ENCODE measurements at regions not wholly inside any gene's neighbourhood (a gene's known extent, or its start where the extent isn't known, plus 50 kb on each side); places are given as distances from the start of the nearest gene placed in this dataset.
A peak's percentile ranks its signal among the peaks of the same experiment; 100 is the strongest.

GRCh38 chrX:118167361-118167760 is 50.8 kb upstream of the KLHL13 start:
- DNase-seq, result no peak

GRCh38 chrX:118171356-118171755 is 54.7 kb upstream of the KLHL13 start:
- DNase-seq, result no peak

- DNase-seq, result no peak
Measured at GRCh38 chrX:118174516-118175098, 58.0 kb upstream of the KLHL13 start.

GRCh38 chrX:118177708-118178107 is 61.1 kb upstream of the KLHL13 start:
- DNase-seq, result no peak

GRCh38 chrX:118178450-118178849 is 61.8 kb upstream of the KLHL13 start:
- no peak for DNase-seq

- DNase-seq, result no peak
Measured at GRCh38 chrX:118179161-118179560, 62.6 kb upstream of the KLHL13 start.

- DNase-seq, result no peak
Measured at GRCh38 chrX:118179718-118180117, 63.1 kb upstream of the KLHL13 start.

GRCh38 chrX:118181030-118181429 is 64.4 kb upstream of the KLHL13 start:
- DNase-seq, result no peak

GRCh38 chrX:118182025-118182424 is 65.4 kb upstream of the KLHL13 start:
- DNase-seq, result no peak

- no peak for DNase-seq
Measured at GRCh38 chrX:118182681-118183080, 66.1 kb upstream of the KLHL13 start.

GRCh38 chrX:118183606-118184005 is 67.0 kb upstream of the KLHL13 start:
- no peak for DNase-seq

GRCh38 chrX:118187100-118187499 is 70.5 kb upstream of the KLHL13 start:
- no peak for DNase-seq

GRCh38 chrX:118189000-118189399 is 72.4 kb upstream of the KLHL13 start:
- peak; percentile 12 to 15 for DNase-seq

- DNase-seq, result no peak
Measured at GRCh38 chrX:118189628-118190027, 73.0 kb upstream of the KLHL13 start.

GRCh38 chrX:118197730-118198129 is 81.1 kb upstream of the KLHL13 start:
- DNase-seq, result no peak

GRCh38 chrX:118198577-118198976 is 82.0 kb upstream of the KLHL13 start:
- no peak for DNase-seq

- no peak for DNase-seq
Measured at GRCh38 chrX:118199997-118200396, 83.4 kb upstream of the KLHL13 start.

GRCh38 chrX:118205421-118206395 is 89.1 kb upstream of the KLHL13 start:
- no peak for DNase-seq

- no peak for DNase-seq
Measured at GRCh38 chrX:118207831-118208453, 91.3 kb upstream of the KLHL13 start.

- DNase-seq, result no peak
Measured at GRCh38 chrX:118208481-118208880, 91.9 kb upstream of the KLHL13 start.

GRCh38 chrX:118211891-118212816 is 95.5 kb upstream of the KLHL13 start:
- DNase-seq, result peak; percentile 32 to 40

GRCh38 chrX:118212817-118213183 is 96.2 kb upstream of the KLHL13 start:
- DNase-seq, result peak; percentile 76 to 81

GRCh38 chrX:118215346-118215745 is 98.7 kb upstream of the KLHL13 start:
- no peak for DNase-seq
